GM21528 (cell line): ENCODE measurements at regions not wholly inside any gene's neighbourhood (a gene's known extent, or its start where the extent isn't known, plus 50 kb on each side); places are given as distances from the start of the nearest gene placed in this dataset.

Experiments
- ATAC-seq: cut with Tn5 transposase; IDR thresholded peaks from one replicate; pipeline ENCODE4 v1.9.1; 2021; ENCODE audit warnings: mild to moderate bottlenecking, moderate library complexity; ENCODE audit not compliant: unreplicated experiment, low FRiP score

- ATAC-seq = no peak
These were observed 155.2 kb downstream of the BBOX1 start for GRCh38 chr11:27195837-27196202.

- ATAC-seq = no peak
These were observed 154.4 kb downstream of the BBOX1 start for GRCh38 chr11:27194976-27195375.

- ATAC-seq = no peak
These were observed 153.0 kb downstream of the BBOX1 start for GRCh38 chr11:27193434-27194225.

GRCh38 chr11:27192184-27192583, 151.6 kb downstream of the BBOX1 start:
- no peak for ATAC-seq

- no peak for ATAC-seq
These were observed 151.0 kb downstream of the BBOX1 start for GRCh38 chr11:27191639-27192038.

- no peak for ATAC-seq
These were observed 148.1 kb downstream of the BBOX1 start for GRCh38 chr11:27188696-27189095.

- ATAC-seq = no peak
These were observed 147.4 kb downstream of the BBOX1 start for GRCh38 chr11:27187848-27188621.

- no peak for ATAC-seq
These were observed 146.6 kb downstream of the BBOX1 start for GRCh38 chr11:27187075-27187847.

- no peak for ATAC-seq
These were observed 146.0 kb downstream of the BBOX1 start for GRCh38 chr11:27186580-27186979.

- no peak for ATAC-seq
These were observed 144.1 kb downstream of the BBOX1 start for GRCh38 chr11:27184458-27185312.

- no peak for ATAC-seq
These were observed 143.2 kb downstream of the BBOX1 start for GRCh38 chr11:27183672-27184457.

GRCh38 chr11:27179334-27179733, 138.7 kb downstream of the BBOX1 start:
- no peak for ATAC-seq

- no peak for ATAC-seq
These were observed 138.2 kb downstream of the BBOX1 start for GRCh38 chr11:27178859-27179258.
